Mucosa of descending colon (tissue), 3 donors: ENCODE measurements at regions not wholly inside any gene's neighbourhood (a gene's known extent, or its start where the extent isn't known, plus 50 kb on each side); places are given as distances from the start of the nearest gene placed in this dataset.

Experiments
- ATAC-seq: fragments of 200-7000 bp; cut with Tn5 transposase; one replicate; pipeline ENCODE4 v1.9.1; 2020; ENCODE audit warnings: mild to moderate bottlenecking, moderate library complexity
- DNase-seq, 3 donors: peaks; one replicate each; pipeline ENCODE4 v3.0.0-alpha.2; 2020
- H3K36me3 ChIP-seq: fragments of 200-600 bp; one replicate; pipeline ENCODE4 v1.8.0; 2021; ENCODE audit warnings: low read depth, mild to moderate bottlenecking
- H3K4me1 ChIP-seq: fragments of 200-600 bp; one replicate; pipeline ENCODE4 v1.8.0; 2021; ENCODE audit warnings: low read depth, mild to moderate bottlenecking
- H3K4me3 ChIP-seq: fragments of 200-600 bp; one replicate; pipeline ENCODE4 v1.8.0; 2021; ENCODE audit warnings: mild to moderate bottlenecking
- H3K9me3 ChIP-seq: fragments of 200-600 bp; one replicate; pipeline ENCODE4 v1.8.0; 2021; ENCODE audit warnings: mild to moderate bottlenecking
- intact Hi-C, 2 donors: fragments of 100-400 bp; cut with DNase I in 1 of 2; cut with micrococcal nuclease in 1 of 2; formaldehyde crosslinking; loops; one replicate each; pipeline versions ENCODE4 v1.11.0 to v1.11.1; 2022; cut with DNase I, micrococcal nuclease
- TF ChIP-seq, protein P1 (sequence below): fragments of 200-600 bp; IDR thresholded peaks from one replicate; pipeline ENCODE4 v1.8.0; 2022; ENCODE audit warnings: antibody characterized with exemption, mild to moderate bottlenecking
- donor health status: DM: no; HTN: no; CAD: no; lungs with moderate emphysema.
- donor health status: DM: no; HTN: no; CAD: no.
- donor health status: DM: no; HTN: yes; CAD: no.

DNA sequence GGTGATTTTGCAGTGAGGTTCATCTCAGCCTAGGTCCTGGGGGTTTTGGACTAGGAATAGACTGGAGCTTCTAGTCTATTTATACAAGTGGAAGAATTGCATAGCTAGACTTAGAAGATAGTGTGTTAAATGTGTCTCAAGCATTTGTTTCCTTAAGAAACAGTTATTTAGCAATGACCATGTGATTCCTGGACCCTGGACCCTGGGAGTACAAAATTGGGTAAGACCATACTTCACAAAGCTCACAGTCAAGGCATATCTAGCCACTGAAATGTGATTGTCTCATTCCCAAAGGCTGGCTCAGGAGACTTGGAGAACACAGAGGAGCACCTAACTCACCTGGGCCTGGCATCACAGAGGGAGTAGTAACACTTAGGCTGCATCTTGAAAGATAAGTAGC is 754.5 kb downstream of the SATB2 start:
- ATAC-seq (no peak), DNase-seq (no peak)
- intact Hi-C loops = no loop called here
- no peak overlapping the region for H3K4me3 ChIP-seq
- no peaks in the 10 kb centered on the region for H3K9me3 ChIP-seq
- no peaks in the 10 kb centered on the region for H3K36me3 ChIP-seq
- TF ChIP-seq, protein P1, sequence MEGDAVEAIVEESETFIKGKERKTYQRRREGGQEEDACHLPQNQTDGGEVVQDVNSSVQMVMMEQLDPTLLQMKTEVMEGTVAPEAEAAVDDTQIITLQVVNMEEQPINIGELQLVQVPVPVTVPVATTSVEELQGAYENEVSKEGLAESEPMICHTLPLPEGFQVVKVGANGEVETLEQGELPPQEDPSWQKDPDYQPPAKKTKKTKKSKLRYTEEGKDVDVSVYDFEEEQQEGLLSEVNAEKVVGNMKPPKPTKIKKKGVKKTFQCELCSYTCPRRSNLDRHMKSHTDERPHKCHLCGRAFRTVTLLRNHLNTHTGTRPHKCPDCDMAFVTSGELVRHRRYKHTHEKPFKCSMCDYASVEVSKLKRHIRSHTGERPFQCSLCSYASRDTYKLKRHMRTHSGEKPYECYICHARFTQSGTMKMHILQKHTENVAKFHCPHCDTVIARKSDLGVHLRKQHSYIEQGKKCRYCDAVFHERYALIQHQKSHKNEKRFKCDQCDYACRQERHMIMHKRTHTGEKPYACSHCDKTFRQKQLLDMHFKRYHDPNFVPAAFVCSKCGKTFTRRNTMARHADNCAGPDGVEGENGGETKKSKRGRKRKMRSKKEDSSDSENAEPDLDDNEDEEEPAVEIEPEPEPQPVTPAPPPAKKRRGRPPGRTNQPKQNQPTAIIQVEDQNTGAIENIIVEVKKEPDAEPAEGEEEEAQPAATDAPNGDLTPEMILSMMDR = no peak
- peaks cover 20% of the 10 kb centered on the region for H3K4me1 ChIP-seq

DNA sequence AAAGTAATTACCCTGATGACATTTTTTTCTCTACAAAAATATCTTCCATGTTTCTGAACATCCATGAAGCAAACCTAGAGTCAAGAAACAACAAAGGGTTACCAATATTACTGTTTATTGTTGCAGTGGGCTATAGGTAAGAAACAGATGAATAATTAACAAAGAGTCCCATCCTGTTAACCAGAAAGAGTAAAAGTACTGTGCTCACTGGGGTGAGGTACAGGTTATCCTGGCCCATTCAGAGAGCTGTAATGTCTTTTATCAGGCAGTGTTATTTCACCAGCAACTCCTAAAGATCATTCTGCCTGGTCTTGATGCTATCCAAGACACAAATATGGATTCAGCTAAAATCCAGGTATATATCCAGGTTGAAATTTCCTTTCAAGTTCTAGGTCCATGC is 754.9 kb downstream of the SATB2 start:
- no peak overlapping the region for H3K4me3 ChIP-seq
- H3K36me3 ChIP-seq = no peaks in the 10 kb centered on the region
- no peaks in the 10 kb centered on the region for H3K9me3 ChIP-seq
- H3K4me1 ChIP-seq = peaks cover 20% of the 10 kb centered on the region
- ATAC-seq = peak; percentile 37
- no peak for DNase-seq
- TF ChIP-seq, protein P1 = no peak
- intact Hi-C loops = no loop called here

- ATAC-seq (no peak), DNase-seq (no peak)
- TF ChIP-seq, protein P1 = no peak
- Histone ChIP-seq H3K4me1 (peaks cover 13% of the 10 kb centered on the region), H3K4me3 (no peak overlapping the region), H3K36me3 (no peaks in the 10 kb centered on the region), H3K9me3 (no peaks in the 10 kb centered on the region)
- intact Hi-C loops = no loop called here
These were observed 756.3 kb downstream of the SATB2 start for GRCh38 chr2:198701481-198701880.

DNA sequence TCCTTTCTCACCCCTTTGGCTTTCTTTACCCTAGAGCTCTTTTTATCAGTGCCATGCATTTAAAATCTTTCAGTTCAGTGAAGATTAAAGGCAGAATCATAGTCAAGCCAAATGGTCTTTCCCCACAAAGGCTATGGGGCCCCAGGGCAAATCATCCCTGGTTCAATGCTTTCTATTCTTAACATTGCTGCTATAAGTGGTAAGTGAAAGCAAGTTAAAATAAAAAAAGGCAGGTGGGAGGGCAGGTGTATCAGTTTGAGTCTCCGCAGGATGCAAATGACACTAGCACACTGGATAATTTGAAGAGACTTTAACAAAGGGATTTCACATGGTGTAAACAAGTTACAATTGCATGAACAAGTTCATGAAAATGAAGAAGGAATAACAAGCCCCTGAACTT is 757.4 kb downstream of the SATB2 start:
- H3K4me1 ChIP-seq = peaks cover 12% of the 10 kb centered on the region
- H3K36me3 ChIP-seq = no peaks in the 10 kb centered on the region
- DNase-seq (no peak), ATAC-seq (no peak)
- H3K9me3 ChIP-seq = no peaks in the 10 kb centered on the region
- intact Hi-C loops = no loop called here
- H3K4me3 ChIP-seq = no peak overlapping the region
- TF ChIP-seq, protein P1 = no peak

DNA sequence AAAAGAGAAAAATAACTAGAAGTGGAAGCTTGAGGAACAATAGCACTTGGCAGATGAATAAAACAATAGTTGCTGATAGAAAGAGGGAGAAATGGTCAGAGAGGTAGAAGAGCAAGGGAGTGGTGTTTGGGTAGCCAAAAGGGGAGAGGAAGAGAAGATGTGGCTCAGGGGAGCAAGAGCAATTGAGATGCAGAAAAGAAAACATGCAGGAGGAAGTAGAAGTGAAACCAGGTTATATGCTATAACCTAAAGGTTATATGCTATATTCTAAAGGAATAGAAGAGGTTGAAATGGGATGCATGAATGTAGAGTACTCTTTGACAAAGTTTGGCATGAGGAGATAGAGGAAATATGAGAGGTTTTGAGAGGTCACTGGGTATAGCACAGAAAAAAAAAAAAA is 759.5 kb downstream of the SATB2 start:
- H3K4me3 ChIP-seq = no peak overlapping the region
- intact Hi-C loops = loop anchor here in 1 of 2 donors (5.0 kb wide), 1 partner anchor 69 kb away; no protein-coding TSS in a partner anchor
- ATAC-seq = peak; percentile 29
- DNase-seq = no peak
- H3K4me1 ChIP-seq = peaks cover 13% of the 10 kb centered on the region
- TF ChIP-seq, protein P1 = no peak
- H3K36me3 ChIP-seq = no peaks in the 10 kb centered on the region
- no peaks in the 10 kb centered on the region for H3K9me3 ChIP-seq

DNA sequence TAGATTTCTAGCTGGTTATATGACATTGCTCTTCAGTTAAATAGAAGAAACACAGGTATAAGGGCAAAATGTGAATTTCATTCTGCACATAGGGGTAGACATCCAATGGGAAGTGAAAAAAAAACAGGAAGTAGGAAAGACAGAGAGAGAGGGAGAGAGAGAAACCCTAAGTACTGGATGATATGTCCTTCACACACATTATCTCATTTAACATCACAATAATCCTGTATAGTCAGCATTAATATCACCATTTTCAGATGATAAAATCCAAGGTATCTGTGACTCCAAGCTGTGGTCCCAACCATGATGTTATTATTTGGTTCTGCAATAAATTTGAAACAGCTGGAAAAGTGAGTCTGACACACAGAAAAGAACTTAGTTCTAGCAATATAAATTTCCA is 759.9 kb downstream of the SATB2 start:
- H3K4me3 ChIP-seq = no peak overlapping the region
- TF ChIP-seq, protein P1 = no peak
- ATAC-seq (no peak), DNase-seq (no peak)
- intact Hi-C loops = loop anchor here in 1 of 2 donors (5.0 kb wide), 1 partner anchor 70 kb away; no protein-coding TSS in a partner anchor
- peaks cover 13% of the 10 kb centered on the region for H3K4me1 ChIP-seq
- no peaks in the 10 kb centered on the region for H3K36me3 ChIP-seq
- H3K9me3 ChIP-seq = no peaks in the 10 kb centered on the region
